ENCODE measurements at regions not wholly inside any gene's neighbourhood (a gene's known extent, or its start where the extent isn't known, plus 50 kb on each side); places are given as distances from the start of the nearest gene placed in this dataset.

DNA sequence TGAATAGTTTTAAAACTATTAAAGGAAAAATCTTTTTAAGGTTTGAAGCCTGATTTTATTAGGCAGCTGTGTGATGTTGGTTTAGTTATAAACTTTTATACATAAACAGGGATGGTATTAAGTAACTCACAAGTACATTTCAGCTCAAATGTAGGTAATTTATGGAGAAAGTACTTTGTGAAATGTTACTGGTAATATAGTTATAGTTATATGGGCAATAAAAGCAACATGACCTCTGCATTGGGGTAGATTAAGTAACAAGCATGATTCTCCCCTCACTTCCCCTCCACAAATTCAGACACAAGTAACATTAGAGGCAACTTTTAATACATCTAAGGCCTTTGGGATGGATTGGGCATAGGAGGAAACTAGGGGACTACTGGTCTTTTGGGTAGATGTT lies 154.3 kb upstream of the ID4 start:
- TF ChIP-seq, protein P1, sequence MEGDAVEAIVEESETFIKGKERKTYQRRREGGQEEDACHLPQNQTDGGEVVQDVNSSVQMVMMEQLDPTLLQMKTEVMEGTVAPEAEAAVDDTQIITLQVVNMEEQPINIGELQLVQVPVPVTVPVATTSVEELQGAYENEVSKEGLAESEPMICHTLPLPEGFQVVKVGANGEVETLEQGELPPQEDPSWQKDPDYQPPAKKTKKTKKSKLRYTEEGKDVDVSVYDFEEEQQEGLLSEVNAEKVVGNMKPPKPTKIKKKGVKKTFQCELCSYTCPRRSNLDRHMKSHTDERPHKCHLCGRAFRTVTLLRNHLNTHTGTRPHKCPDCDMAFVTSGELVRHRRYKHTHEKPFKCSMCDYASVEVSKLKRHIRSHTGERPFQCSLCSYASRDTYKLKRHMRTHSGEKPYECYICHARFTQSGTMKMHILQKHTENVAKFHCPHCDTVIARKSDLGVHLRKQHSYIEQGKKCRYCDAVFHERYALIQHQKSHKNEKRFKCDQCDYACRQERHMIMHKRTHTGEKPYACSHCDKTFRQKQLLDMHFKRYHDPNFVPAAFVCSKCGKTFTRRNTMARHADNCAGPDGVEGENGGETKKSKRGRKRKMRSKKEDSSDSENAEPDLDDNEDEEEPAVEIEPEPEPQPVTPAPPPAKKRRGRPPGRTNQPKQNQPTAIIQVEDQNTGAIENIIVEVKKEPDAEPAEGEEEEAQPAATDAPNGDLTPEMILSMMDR (IDR thresholded peaks at IDR 0.05), result no peak
- TF ChIP-seq EP300 (IDR thresholded peaks at IDR 0.05), result no peak
- TF ChIP-seq POLR2A (IDR thresholded peaks at IDR 0.05; ENCODE audit: low read depth), result no peak
- no peak for TF ChIP-seq POLR2AphosphoS5 (IDR thresholded peaks at IDR 0.05)

Measured in esophagus muscularis mucosa (tissue), 4 donors.